Erythroblast (primary cell): ENCODE measurements at regions not wholly inside any gene's neighbourhood (a gene's known extent, or its start where the extent isn't known, plus 50 kb on each side); places are given as distances from the start of the nearest gene placed in this dataset.

ENCODE experiments used
- GATA1 ChIP-seq: IDR thresholded peaks from 2 replicates; pipeline ENCODE4 v1.6.1; 2011; ENCODE audit warnings: low read depth, mild to moderate bottlenecking, control low read depth, low read length, moderate library complexity
- POLR2A ChIP-seq: IDR thresholded peaks from 2 replicates; pipeline ENCODE4 v1.6.1; 2011; ENCODE audit warnings: mild to moderate bottlenecking, low read length

DNA sequence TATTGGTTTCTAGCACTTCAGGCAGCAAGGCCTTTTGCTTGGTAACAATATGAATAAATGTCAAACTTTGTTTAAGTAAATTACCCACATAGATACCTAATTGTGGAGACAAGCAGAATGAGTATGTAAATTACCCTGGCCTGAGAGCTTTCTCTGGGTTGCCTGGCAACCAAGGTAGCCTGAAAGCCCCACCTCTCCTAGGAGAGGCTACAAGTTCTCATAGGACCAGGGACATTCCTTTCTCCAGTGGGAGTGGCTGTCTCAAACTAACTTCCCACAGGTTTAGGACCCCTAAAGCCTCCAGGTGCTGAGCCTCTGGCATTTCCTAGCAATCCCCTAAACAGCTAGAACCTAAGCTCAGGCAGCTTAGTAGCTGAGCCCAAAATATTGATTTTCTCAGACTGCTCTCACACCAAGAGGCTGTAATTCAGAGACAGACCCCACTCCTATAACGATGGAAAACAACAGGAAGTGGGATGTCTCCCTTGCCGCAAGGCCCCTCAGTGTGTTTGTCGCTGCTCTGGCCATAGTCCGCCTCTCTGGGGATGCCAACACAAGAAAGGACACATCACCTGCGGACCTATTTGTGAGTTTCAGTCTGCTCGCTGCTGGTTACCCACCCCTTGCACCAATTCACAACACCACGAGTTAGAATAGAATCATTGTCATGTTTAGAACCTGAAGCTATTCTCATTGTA, 207.3 kb downstream of the DLEU7 start:
- TF ChIP-seq GATA1 (no peak), POLR2A (no peak)
